IPS-20b (cell line): ENCODE measurements at regions not wholly inside any gene's neighbourhood (a gene's known extent, or its start where the extent isn't known, plus 50 kb on each side); places are given as distances from the start of the nearest gene placed in this dataset.

Source experiments
- H3K27ac ChIP-seq: one replicate; pipeline ENCODE4 v1.5.1; 2013; ENCODE audit warnings: low read length
- H3K27me3 ChIP-seq: 2 replicates; pipeline ENCODE4 v1.6.1; 2013; ENCODE audit warnings: mild to moderate bottlenecking, low read length, inconsistent platforms; ENCODE audit not compliant: insufficient read depth
- H3K36me3 ChIP-seq: 2 replicates; pipeline ENCODE4 v1.6.1; 2013; ENCODE audit warnings: low read depth, mild to moderate bottlenecking, inconsistent platforms, low read length, moderate library complexity; ENCODE audit not compliant: insufficient read depth
- H3K4me1 ChIP-seq: 2 replicates; pipeline ENCODE4 v1.6.1; 2013; ENCODE audit warnings: mild to moderate bottlenecking, control low read depth, inconsistent platforms, low read length, moderate library complexity; ENCODE audit not compliant: insufficient read depth
- H3K4me3 ChIP-seq: 2 replicates; pipeline ENCODE4 v1.5.1; 2013; ENCODE audit warnings: mild to moderate bottlenecking, low read length, inconsistent platforms
- H3K9ac ChIP-seq: 2 replicates; pipeline ENCODE4 v1.6.1; 2013; ENCODE audit warnings: low read depth, mild to moderate bottlenecking, inconsistent platforms, low read length, moderate library complexity
- H3K9me3 ChIP-seq: 2 replicates; pipeline ENCODE4 v1.6.1; 2013; ENCODE audit warnings: mild to moderate bottlenecking, low read depth, low read length, inconsistent platforms; ENCODE audit not compliant: insufficient read depth

DNA sequence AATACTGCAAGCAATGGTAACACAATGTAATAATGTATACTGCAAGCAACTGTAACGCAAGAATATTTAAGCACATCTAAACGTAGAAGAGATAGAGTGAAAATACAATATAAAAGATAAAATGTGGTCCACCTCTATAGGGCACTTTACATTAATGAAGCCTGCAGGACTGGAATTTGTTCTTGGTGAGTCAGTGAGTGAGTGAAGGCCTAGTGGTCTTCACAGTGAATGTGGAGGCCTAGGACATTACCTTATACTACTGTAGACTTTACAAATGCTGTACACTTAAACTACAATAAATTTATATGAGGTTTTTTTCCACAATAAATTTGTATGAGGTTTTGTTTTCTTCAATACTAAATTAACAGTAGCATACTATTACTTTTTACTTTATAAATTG lies 287.4 kb upstream of the SNX7 start:
- Histone ChIP-seq H3K9me3 (no peaks in the 10 kb centered on the region), H3K27ac (no peak overlapping the region), H3K9ac (no peak overlapping the region), H3K36me3 (no peaks in the 10 kb centered on the region), H3K27me3 (no peaks in the 10 kb centered on the region), H3K4me3 (no peak overlapping the region), H3K4me1 (no peaks in the 10 kb centered on the region)

DNA sequence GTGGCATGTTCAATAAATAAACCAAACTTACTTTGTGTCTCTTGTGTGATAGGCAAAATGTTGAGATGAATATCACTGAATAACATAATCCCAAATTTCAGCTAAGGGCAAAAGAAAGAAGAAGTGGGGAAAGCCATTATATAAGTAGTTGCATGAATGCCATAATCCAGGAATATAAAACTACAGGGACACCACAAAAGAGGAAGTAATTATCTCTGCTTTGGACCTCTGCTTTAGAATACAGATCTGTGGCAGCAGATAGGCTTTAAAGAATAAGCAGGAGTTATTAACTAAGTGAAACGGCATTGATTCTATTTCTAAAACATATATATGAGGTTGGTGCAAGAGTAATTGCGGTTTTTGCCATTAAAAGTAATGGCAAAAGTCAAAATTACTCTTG lies 288.5 kb upstream of the SNX7 start:
- H3K4me1 ChIP-seq: no peaks in the 10 kb centered on the region
- no peaks in the 10 kb centered on the region for H3K9me3 ChIP-seq
- H3K27ac ChIP-seq: no peak overlapping the region
- H3K27me3 ChIP-seq: no peaks in the 10 kb centered on the region
- H3K4me3 ChIP-seq: no peak overlapping the region
- H3K36me3 ChIP-seq: no peaks in the 10 kb centered on the region
- H3K9ac ChIP-seq: no peak overlapping the region

DNA sequence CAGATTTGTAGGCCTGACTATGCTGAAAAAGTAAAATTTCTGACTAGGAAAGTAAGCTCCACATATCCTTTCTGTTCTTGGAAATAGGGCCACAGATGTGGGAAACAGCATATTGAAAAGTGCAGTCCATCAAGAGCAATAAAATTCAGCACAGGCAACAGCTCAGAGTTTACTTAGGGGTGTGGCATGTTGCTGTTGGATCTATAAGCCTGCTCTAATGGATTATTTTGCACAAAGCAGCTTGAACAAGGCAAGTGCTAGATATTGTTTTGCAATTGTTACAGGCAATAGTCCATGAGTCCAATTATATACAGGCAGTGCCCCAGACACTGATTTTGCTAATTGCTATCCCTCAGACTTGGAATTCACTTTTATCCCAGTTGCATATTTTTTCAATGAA lies 289.8 kb upstream of the SNX7 start:
- no peak overlapping the region for H3K4me3 ChIP-seq
- H3K9me3 ChIP-seq: no peaks in the 10 kb centered on the region
- no peaks in the 10 kb centered on the region for H3K4me1 ChIP-seq
- no peak overlapping the region for H3K27ac ChIP-seq
- H3K36me3 ChIP-seq: no peaks in the 10 kb centered on the region
- H3K9ac ChIP-seq: no peak overlapping the region
- no peaks in the 10 kb centered on the region for H3K27me3 ChIP-seq

DNA sequence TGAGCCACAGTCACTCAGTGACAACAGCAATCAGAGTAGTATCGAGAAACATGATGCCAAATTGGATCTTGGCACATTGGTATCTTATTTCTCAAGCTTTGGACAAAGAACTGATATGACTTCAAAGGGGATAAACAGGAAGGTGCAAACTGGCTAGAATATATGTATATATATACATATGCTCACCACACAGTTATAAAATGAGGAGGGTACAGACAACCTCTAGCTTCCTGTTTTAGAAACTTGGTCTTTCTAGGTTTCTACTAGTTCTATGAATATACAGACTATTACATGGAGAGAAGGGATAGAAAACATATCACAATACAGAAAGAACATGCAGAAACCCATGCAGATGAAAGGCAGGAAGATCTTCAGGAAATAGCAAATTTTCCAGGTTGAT lies 292.1 kb upstream of the SNX7 start:
- Histone ChIP-seq H3K9ac (no peak overlapping the region), H3K36me3 (no peaks in the 10 kb centered on the region), H3K9me3 (no peaks in the 10 kb centered on the region), H3K4me1 (no peaks in the 10 kb centered on the region), H3K27ac (no peak overlapping the region), H3K27me3 (no peaks in the 10 kb centered on the region), H3K4me3 (no peak overlapping the region)

DNA sequence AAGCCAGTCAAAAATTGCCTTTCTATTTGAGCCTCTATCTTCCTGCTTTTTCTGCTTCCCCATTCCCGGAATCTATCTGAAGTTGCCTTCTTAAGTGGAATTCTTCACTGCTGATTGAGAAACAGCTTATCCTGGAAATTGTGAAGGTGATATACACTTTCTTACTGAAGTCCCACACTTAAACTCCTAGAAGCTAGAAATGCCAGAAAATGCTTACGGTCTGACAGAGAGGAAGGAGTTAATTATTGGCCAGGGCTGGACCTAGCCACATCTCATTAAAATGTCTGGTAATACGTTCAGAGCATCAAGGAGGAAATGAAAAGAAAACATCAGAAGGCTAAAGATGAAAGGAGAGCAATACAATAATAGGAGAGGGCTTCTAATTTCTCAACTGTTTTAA lies 292.5 kb upstream of the SNX7 start:
- Histone ChIP-seq H3K4me3 (no peak overlapping the region), H3K36me3 (no peaks in the 10 kb centered on the region), H3K27me3 (no peaks in the 10 kb centered on the region), H3K9ac (no peak overlapping the region), H3K4me1 (no peaks in the 10 kb centered on the region), H3K9me3 (no peaks in the 10 kb centered on the region), H3K27ac (no peak overlapping the region)

DNA sequence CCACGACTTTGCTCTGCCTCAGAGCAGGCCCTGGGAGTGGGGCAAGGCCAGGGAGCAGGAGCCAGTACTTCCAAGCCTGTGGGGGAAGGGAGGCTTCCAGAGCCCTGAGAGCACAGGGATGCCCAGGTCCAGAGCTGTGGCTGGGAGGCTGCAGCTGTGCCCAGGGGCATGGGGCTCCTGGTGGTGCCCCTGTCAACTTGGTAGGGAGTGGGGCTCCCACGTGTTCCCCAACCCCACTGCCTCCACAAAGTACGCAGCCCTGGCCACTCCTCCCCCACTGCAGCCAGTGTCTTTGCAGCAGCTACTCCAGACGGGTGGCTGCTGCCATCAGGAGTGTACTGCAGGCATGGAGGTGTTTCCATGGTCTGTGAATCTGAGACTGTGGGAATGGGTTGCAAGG lies 294.1 kb upstream of the SNX7 start:
- H3K27ac ChIP-seq: no peak overlapping the region
- no peak overlapping the region for H3K9ac ChIP-seq
- H3K9me3 ChIP-seq: no peaks in the 10 kb centered on the region
- H3K36me3 ChIP-seq: no peaks in the 10 kb centered on the region
- H3K27me3 ChIP-seq: no peaks in the 10 kb centered on the region
- no peak overlapping the region for H3K4me3 ChIP-seq
- no peaks in the 10 kb centered on the region for H3K4me1 ChIP-seq

DNA sequence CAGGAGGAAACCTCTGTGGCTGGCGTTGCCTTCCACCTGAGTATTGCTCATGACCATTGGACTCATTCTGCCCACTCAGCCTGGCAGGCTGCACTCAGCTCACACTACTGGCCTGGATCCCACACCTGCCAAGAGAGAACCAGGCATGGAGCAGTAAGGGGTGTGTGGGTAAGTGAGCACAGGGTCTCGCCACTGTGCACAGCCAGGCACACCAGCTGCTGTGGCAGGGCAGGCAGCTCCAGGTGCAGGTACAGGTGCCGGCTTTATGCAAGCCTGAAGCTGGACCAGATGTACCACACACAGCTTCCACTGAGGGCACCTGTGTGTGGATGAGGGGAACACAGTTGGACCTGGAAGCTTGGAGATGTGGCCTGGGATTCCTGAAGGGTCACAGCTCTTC lies 295.2 kb upstream of the SNX7 start:
- Histone ChIP-seq H3K27me3 (no peaks in the 10 kb centered on the region), H3K27ac (no peak overlapping the region)

DNA sequence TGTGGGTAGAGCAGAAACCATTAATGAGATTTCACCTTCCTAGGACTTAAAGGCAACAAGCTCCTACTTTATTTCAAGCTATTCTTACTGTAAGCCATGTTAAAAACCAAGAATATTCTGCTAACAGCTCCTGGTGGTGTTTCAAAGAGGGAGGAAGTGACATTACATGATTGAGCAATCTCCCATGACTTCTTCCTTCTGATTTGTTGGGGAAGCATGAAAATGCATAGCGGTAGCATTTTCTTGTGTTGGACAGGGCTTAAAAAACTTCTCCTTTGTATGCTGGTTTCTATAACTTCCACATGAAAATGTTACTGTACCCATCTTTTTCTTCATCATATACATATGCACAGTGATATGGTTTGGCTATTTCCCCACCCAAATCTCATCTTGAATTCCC lies 297.0 kb upstream of the SNX7 start:
- no peaks in the 10 kb centered on the region for H3K36me3 ChIP-seq
- no peaks in the 10 kb centered on the region for H3K27me3 ChIP-seq
- no peak overlapping the region for H3K27ac ChIP-seq
- no peak overlapping the region for H3K4me3 ChIP-seq
- no peaks in the 10 kb centered on the region for H3K9me3 ChIP-seq
- H3K9ac ChIP-seq: no peak overlapping the region
- H3K4me1 ChIP-seq: no peaks in the 10 kb centered on the region

More for the DNA sequence above, 295.2 kb upstream of the SNX7 start:
- Histone ChIP-seq H3K36me3 (no peaks in the 10 kb centered on the region), H3K9me3 (no peaks in the 10 kb centered on the region), H3K4me3 (no peak overlapping the region), H3K4me1 (no peaks in the 10 kb centered on the region), H3K9ac (no peak overlapping the region)

DNA sequence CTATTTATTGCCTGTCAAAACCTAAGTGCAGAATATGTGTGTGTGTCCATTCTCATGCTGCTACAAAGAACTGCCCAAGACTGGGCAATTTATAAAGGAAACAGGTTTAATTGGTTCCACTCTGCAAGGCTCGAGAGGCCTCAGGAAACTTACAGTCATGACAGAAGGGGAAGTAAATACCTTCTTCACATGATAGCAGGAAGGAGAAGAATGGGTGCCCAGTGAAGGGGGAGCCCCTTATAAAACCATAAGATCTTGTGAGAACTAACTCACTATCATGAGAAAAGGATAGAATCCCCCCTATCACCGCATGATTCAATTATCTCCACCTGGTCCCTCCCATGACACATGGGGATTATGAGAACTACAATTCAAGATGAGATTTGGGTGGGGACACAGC lies 300.7 kb upstream of the SNX7 start:
- Histone ChIP-seq H3K27ac (no peak overlapping the region), H3K4me3 (no peak overlapping the region)

DNA sequence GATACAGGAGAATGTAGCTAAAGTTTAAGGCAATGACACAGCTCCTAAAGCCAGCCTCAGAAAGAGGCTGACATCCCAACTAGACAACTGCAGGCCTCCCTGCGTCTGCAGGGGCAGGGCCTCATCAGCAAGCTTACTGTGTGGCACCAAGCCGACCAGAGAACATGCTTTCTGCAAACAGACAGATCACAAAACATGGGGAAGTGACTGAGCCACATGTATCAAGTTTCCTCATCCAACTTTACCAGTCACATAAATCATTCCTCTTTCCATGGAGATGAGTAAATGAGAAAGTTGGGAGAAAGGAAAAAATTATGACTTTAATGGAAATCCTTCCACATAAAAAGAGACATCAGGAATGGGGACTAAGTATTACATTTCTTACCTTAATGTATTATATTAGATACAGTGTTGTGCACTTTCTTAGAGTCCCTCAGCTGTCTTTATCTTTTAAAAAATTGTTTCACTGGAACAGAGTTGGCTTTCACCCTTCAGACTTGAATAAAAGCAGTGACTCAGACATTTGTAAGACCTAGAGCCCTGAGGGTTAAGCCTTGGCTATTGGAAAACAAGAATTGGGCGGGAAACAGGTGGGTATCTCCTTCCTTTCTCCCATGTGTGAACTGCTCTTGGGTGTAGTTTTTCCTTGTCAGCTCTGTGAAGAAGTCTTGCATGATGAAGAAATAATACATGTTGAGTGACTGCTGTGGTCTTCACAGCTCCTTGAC lies 305.7 kb upstream of the SNX7 start:
- Histone ChIP-seq H3K36me3 (no peaks in the 10 kb centered on the region), H3K27me3 (no peaks in the 10 kb centered on the region), H3K27ac (no peak overlapping the region), H3K4me1 (no peaks in the 10 kb centered on the region), H3K4me3 (no peak overlapping the region), H3K9ac (no peak overlapping the region), H3K9me3 (no peaks in the 10 kb centered on the region)

More for the DNA sequence above, 300.7 kb upstream of the SNX7 start:
- Histone ChIP-seq H3K36me3 (no peaks in the 10 kb centered on the region), H3K9ac (no peak overlapping the region), H3K9me3 (no peaks in the 10 kb centered on the region), H3K27me3 (no peaks in the 10 kb centered on the region), H3K4me1 (no peaks in the 10 kb centered on the region)

DNA sequence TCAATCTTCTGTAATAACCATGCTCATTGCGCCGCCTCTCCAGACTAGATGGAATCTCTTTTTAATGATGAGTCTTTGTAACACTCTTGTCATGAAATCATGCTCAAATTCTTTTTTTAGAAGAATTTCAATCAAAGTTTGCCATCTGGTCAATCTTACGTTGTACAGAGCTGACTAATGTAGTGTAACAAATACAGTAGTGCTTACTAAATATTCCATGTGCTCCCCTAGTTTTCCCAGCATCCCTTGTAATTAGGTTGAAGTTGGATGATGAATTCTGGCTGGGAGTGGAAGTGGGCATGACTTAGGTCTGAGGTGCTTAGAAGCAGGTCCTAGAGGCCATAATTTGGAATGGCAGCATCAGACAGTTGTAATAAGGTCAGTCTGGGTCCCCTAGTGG lies 309.1 kb upstream of the SNX7 start:
- no peaks in the 10 kb centered on the region for H3K27me3 ChIP-seq
- H3K36me3 ChIP-seq: no peaks in the 10 kb centered on the region
- no peak overlapping the region for H3K27ac ChIP-seq
- no peaks in the 10 kb centered on the region for H3K4me1 ChIP-seq
- H3K9ac ChIP-seq: no peak overlapping the region
- H3K9me3 ChIP-seq: no peaks in the 10 kb centered on the region
- H3K4me3 ChIP-seq: no peak overlapping the region

DNA sequence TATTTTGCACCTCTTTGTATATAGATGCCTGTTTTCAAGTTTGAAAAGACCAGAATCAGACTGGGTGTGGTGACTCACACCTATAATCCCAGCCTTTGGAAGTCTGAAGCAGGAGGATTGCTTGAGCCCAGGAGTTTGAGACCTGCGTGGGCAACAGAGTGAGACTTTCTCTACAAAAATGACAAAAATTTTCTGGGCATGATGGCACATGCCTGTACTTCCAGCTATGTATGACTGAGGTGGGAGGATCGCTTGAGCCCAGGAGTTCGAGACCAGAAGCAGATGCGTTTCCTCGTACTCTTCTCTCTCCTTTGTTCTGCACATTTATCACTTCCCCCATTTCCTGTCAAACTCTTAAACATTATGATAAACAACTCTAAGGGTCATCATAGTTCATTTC lies 310.0 kb upstream of the SNX7 start:
- Histone ChIP-seq H3K27ac (no peak overlapping the region), H3K4me1 (no peaks in the 10 kb centered on the region), H3K36me3 (no peaks in the 10 kb centered on the region), H3K9me3 (no peaks in the 10 kb centered on the region), H3K4me3 (no peak overlapping the region), H3K9ac (no peak overlapping the region), H3K27me3 (no peaks in the 10 kb centered on the region)
